ENCODE measurements at regions not wholly inside any gene's neighbourhood (a gene's known extent, or its start where the extent isn't known, plus 50 kb on each side); places are given as distances from the start of the nearest gene placed in this dataset.

GRCh38 chr10:36475746-36476145 is 649.7 kb upstream of the ANKRD30A start:
- TF ChIP-seq, protein P1, sequence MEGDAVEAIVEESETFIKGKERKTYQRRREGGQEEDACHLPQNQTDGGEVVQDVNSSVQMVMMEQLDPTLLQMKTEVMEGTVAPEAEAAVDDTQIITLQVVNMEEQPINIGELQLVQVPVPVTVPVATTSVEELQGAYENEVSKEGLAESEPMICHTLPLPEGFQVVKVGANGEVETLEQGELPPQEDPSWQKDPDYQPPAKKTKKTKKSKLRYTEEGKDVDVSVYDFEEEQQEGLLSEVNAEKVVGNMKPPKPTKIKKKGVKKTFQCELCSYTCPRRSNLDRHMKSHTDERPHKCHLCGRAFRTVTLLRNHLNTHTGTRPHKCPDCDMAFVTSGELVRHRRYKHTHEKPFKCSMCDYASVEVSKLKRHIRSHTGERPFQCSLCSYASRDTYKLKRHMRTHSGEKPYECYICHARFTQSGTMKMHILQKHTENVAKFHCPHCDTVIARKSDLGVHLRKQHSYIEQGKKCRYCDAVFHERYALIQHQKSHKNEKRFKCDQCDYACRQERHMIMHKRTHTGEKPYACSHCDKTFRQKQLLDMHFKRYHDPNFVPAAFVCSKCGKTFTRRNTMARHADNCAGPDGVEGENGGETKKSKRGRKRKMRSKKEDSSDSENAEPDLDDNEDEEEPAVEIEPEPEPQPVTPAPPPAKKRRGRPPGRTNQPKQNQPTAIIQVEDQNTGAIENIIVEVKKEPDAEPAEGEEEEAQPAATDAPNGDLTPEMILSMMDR (IDR thresholded peaks at IDR 0.05), result no peak
- TF ChIP-seq POLR2A (IDR thresholded peaks at IDR 0.05) (no peak), POLR2AphosphoS5 (IDR thresholded peaks at IDR 0.05) (no peak)
